SJSA1 (cell line): ENCODE measurements at regions not wholly inside any gene's neighbourhood (a gene's known extent, or its start where the extent isn't known, plus 50 kb on each side); places are given as distances from the start of the nearest gene placed in this dataset.
A peak's percentile ranks its signal among the peaks of the same experiment; 100 is the strongest.

ENCODE experiments used
- DNase-seq, 2 experiments: peaks; one replicate each; pipeline ENCODE4 v3.0.0-alpha.2; 2015 to 2020; ENCODE audit warnings: low spot score in 2 of 2, low read depth in 1 of 2
- H3K27ac ChIP-seq: fragments of 250-450 bp; sonication (Bioruptor Pico); 2 replicates; pipeline ENCODE4 v1.5.1; 2020; ENCODE audit warnings: mild to moderate bottlenecking, moderate library complexity
- H3K27me3 ChIP-seq: fragments of 250-450 bp; sonication (Bioruptor Pico); replicated peaks from 2 replicates; pipeline ENCODE4 v1.5.1; 2020; ENCODE audit warnings: mild to moderate bottlenecking, moderate library complexity
- H3K36me3 ChIP-seq: fragments of 250-450 bp; sonication (Bioruptor Pico); 2 replicates; pipeline ENCODE4 v1.5.1; 2020; ENCODE audit warnings: mild to moderate bottlenecking
- H3K4me1 ChIP-seq: fragments of 250-450 bp; sonication (Bioruptor Pico); replicated peaks from 2 replicates; pipeline ENCODE4 v1.6.1; 2021; ENCODE audit warnings: mild to moderate bottlenecking
- H3K4me3 ChIP-seq: fragments of 250-450 bp; sonication (Bioruptor Pico); 2 replicates; pipeline ENCODE4 v1.5.1; 2020; ENCODE audit warnings: mild to moderate bottlenecking
- H3K9me3 ChIP-seq: fragments of 250-450 bp; sonication (Bioruptor Pico); replicated peaks from 2 replicates; pipeline ENCODE4 v1.5.1; 2020; ENCODE audit warnings: mild to moderate bottlenecking

DNA sequence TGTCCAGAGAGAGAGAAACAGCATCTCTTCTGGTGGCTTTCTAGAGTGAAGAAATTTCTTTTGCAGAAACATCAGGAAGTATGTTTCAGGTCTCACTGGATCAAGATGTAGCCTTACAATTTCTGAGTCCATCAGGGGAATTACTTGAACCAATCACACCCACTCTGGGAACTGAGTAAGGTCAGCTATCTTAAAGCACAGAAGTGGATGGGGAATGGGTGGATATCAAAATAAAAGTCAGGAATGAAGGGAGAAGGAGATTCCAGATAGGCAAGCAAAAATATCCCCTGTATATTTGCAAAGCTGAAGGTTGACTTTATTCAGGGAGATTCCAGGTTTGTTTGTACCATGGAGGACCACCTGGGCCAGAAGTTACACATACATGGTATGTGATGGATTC, 188.0 kb downstream of the CYRIA start:
- DNase-seq: no peak
- Histone ChIP-seq H3K9me3 (no peaks in the 10 kb centered on the region), H3K27ac (no peak overlapping the region), H3K4me3 (no peak overlapping the region), H3K36me3 (no peaks in the 10 kb centered on the region), H3K27me3 (no peaks in the 10 kb centered on the region), H3K4me1 (no peaks in the 10 kb centered on the region)

DNA sequence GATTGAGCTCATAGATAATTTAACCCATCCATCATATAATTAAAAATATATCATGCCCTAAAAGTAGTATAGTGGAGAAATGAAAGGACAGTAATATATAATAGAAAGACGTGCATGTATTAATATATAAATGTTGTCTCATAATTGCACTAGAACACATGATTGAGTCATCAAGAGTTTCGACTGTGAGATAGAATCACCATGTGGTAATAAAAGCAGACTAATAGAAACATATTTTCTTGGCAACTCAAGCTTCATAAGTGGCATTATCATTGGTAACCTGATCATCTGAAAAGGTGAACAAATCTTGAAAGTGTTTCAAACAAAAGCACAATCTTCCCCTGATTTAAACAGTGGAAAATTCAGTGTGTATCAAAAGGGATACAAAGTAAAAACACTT, 188.8 kb downstream of the CYRIA start:
- no peaks in the 10 kb centered on the region for H3K9me3 ChIP-seq
- no peak overlapping the region for H3K4me3 ChIP-seq
- no peak for DNase-seq
- no peaks in the 10 kb centered on the region for H3K27me3 ChIP-seq
- H3K4me1 ChIP-seq: no peaks in the 10 kb centered on the region
- no peak overlapping the region for H3K27ac ChIP-seq
- H3K36me3 ChIP-seq: no peaks in the 10 kb centered on the region

- Histone ChIP-seq H3K27ac (no peak overlapping the region), H3K27me3 (no peaks in the 10 kb centered on the region), H3K9me3 (no peaks in the 10 kb centered on the region), H3K4me3 (no peak overlapping the region), H3K4me1 (no peaks in the 10 kb centered on the region), H3K36me3 (no peaks in the 10 kb centered on the region)
- DNase-seq: no peak
Observed at GRCh38 chr2:16475986-16476567, 189.6 kb downstream of the CYRIA start.

DNA sequence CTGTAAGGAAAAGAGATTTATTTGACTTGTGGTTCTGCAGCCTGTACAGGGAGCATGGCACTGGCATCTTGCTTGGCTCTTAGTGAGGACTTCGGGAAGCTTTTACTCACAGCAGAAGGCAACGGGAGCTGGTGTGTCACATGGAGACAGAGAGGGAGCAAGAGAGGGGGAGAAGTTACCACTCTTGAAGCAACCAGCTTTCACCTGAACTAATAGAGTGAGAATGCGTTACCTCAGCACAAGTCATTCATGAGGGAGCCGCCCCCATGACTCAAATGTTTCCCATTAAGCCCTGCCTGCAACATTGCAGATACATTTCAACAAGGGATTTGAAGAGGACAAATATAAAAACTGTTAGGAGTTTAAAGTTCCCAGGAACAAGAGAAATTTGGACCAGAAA, 190.0 kb downstream of the CYRIA start:
- no peak for DNase-seq

DNA sequence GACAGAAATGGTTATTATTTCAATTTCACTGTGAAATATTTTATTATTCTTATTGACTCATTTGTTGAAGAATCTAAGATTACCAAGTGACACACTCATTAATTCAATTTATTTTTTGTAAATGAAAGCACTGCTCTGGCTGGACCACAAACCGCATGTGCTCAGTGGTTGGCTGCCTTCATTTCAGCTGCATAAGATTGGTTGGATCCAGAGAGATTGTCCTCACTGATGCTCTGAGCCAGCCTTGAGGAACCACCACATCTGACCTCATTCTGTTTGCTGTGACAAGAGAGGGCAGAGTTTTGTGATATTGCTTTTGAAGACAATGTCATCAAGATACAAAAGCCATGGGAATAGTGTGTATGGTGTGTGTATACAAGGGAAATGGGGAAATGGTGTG, 192.1 kb downstream of the CYRIA start:
- H3K27me3 ChIP-seq: no peaks in the 10 kb centered on the region
- no peak overlapping the region for H3K4me3 ChIP-seq
- no peak overlapping the region for H3K27ac ChIP-seq
- H3K36me3 ChIP-seq: no peaks in the 10 kb centered on the region
- no peaks in the 10 kb centered on the region for H3K4me1 ChIP-seq
- DNase-seq: no peak
- H3K9me3 ChIP-seq: no peaks in the 10 kb centered on the region

More for the DNA sequence above, 190.0 kb downstream of the CYRIA start:
- Histone ChIP-seq H3K36me3 (no peaks in the 10 kb centered on the region), H3K27ac (no peak overlapping the region), H3K27me3 (no peaks in the 10 kb centered on the region), H3K4me1 (no peaks in the 10 kb centered on the region), H3K4me3 (no peak overlapping the region), H3K9me3 (no peaks in the 10 kb centered on the region)

- H3K9me3 ChIP-seq: no peaks in the 10 kb centered on the region
- no peaks in the 10 kb centered on the region for H3K36me3 ChIP-seq
- H3K27ac ChIP-seq: no peak overlapping the region
- peaks cover 11% of the 10 kb centered on the region for H3K4me1 ChIP-seq
- H3K4me3 ChIP-seq: no peak overlapping the region
- DNase-seq: no peak
- no peaks in the 10 kb centered on the region for H3K27me3 ChIP-seq
Observed at GRCh38 chr2:16470936-16471490, 194.6 kb downstream of the CYRIA start.

GRCh38 chr2:16466821-16467151, 198.8 kb downstream of the CYRIA start:
- Histone ChIP-seq H3K4me3 (no peak overlapping the region), H3K9me3 (no peaks in the 10 kb centered on the region), H3K27ac (no peak overlapping the region), H3K4me1 (peaks cover 16% of the 10 kb centered on the region), H3K36me3 (no peaks in the 10 kb centered on the region), H3K27me3 (no peaks in the 10 kb centered on the region)
- no peak for DNase-seq

DNA sequence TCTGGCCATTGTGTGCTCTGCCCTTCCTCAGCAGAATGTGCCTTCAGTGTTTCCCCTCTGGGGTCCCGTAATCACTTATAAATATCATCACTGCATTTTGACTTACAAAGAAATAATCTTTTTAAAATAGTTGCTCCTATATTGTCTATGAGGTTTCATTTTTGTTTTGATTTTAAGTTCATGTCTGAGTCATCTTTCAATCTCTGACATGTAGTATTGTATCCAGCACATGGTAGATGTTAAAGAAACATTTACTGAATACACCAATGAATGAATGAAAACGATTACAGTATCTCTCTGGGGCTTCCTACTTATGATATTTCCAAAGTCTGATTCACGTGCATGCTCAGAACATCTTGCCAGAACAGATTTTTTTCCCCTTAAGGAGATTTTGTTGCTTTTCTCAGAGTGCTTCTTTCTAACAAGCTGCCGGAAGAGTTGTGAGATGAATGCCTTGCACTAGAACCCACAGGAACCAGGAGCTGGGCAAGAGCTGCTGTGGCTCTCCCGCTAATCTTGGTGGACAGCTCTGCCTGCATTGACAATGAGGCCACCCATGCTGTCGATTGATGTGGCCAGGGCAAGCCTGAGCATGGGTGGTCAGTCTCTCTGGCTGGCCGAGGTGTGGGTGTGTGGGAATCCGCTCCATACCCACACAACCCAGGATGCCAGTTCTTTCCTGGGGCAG, 199.4 kb downstream of the CYRIA start:
- no peak overlapping the region for H3K4me3 ChIP-seq
- peaks cover 16% of the 10 kb centered on the region for H3K4me1 ChIP-seq
- DNase-seq: peak; percentile 71 to 78
- H3K36me3 ChIP-seq: no peaks in the 10 kb centered on the region
- no peaks in the 10 kb centered on the region for H3K27me3 ChIP-seq
- H3K9me3 ChIP-seq: no peaks in the 10 kb centered on the region
- H3K27ac ChIP-seq: peak overlapping the region; percentile 25

DNA sequence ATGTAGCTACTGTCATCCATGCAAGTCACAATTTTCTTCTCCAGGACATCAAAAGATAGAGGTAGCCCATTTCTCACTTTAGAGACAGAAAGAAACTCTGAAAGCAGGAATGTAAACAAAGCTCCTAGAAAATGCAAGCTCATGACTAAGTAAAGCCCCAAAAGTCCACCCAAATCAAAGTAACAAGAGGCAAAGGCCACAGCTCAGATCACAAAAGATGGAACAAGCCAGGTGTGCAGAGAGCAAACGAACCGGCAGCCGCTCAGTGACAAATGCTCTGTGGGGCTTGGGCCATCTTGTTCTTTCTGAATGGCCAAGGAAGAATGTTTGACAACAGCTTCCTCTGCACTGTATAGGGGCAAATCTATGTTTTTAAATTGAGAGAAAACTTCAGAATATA, 201.0 kb downstream of the CYRIA start:
- H3K4me3 ChIP-seq: no peak overlapping the region
- no peaks in the 10 kb centered on the region for H3K36me3 ChIP-seq
- no peak overlapping the region for H3K27ac ChIP-seq
- peaks cover 16% of the 10 kb centered on the region for H3K4me1 ChIP-seq
- no peaks in the 10 kb centered on the region for H3K9me3 ChIP-seq
- no peak for DNase-seq
- no peaks in the 10 kb centered on the region for H3K27me3 ChIP-seq

GRCh38 chr2:16462958-16463357, 202.7 kb downstream of the CYRIA start:
- Histone ChIP-seq H3K27me3 (no peaks in the 10 kb centered on the region), H3K4me3 (no peak overlapping the region), H3K36me3 (no peaks in the 10 kb centered on the region), H3K9me3 (no peaks in the 10 kb centered on the region), H3K27ac (no peak overlapping the region), H3K4me1 (peaks cover 16% of the 10 kb centered on the region)
- no peak for DNase-seq

GRCh38 chr2:16461672-16462071, 204.0 kb downstream of the CYRIA start:
- H3K4me1 ChIP-seq: peaks cover 9% of the 10 kb centered on the region
- no peak overlapping the region for H3K27ac ChIP-seq
- no peaks in the 10 kb centered on the region for H3K36me3 ChIP-seq
- DNase-seq: no peak
- no peaks in the 10 kb centered on the region for H3K9me3 ChIP-seq
- H3K4me3 ChIP-seq: no peak overlapping the region
- H3K27me3 ChIP-seq: no peaks in the 10 kb centered on the region

- Histone ChIP-seq H3K9me3 (no peaks in the 10 kb centered on the region), H3K4me1 (no peaks in the 10 kb centered on the region), H3K36me3 (no peaks in the 10 kb centered on the region), H3K27me3 (no peaks in the 10 kb centered on the region), H3K4me3 (no peak overlapping the region), H3K27ac (no peak overlapping the region)
- no peak for DNase-seq
Observed at GRCh38 chr2:16459606-16460005, 206.0 kb downstream of the CYRIA start.

GRCh38 chr2:16454621-16455020, 211.0 kb downstream of the CYRIA start:
- no peak overlapping the region for H3K4me3 ChIP-seq
- no peaks in the 10 kb centered on the region for H3K36me3 ChIP-seq
- no peaks in the 10 kb centered on the region for H3K27me3 ChIP-seq
- H3K27ac ChIP-seq: no peak overlapping the region
- H3K4me1 ChIP-seq: no peaks in the 10 kb centered on the region
- H3K9me3 ChIP-seq: no peaks in the 10 kb centered on the region
- DNase-seq: no peak

GRCh38 chr2:16452123-16452522, 213.5 kb downstream of the CYRIA start:
- Histone ChIP-seq H3K4me3 (no peak overlapping the region), H3K27me3 (no peaks in the 10 kb centered on the region), H3K4me1 (no peaks in the 10 kb centered on the region), H3K9me3 (no peaks in the 10 kb centered on the region), H3K36me3 (no peaks in the 10 kb centered on the region), H3K27ac (no peak overlapping the region)
- no peak for DNase-seq

DNA sequence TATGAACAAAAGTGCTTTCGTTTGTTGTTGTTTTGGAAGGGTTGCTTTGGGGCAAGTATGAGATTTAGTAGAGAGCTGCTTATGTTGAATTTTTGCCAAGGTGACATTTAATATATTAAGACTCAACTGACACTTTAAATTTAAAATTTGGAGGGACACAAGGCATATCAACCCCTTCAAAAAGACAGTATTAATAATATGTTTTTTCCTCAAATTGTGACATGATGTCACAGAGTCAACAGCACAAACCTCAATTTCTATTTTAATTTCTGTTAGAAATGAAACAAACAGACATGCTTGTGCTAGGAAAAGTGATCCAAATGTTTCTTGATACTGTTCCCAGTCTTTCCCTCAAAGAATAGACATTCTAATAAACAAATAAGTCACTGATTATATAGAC, 218.9 kb downstream of the CYRIA start:
- no peaks in the 10 kb centered on the region for H3K27me3 ChIP-seq
- H3K36me3 ChIP-seq: no peaks in the 10 kb centered on the region
- no peak for DNase-seq
- no peak overlapping the region for H3K27ac ChIP-seq
- no peaks in the 10 kb centered on the region for H3K9me3 ChIP-seq
- H3K4me1 ChIP-seq: no peaks in the 10 kb centered on the region
- H3K4me3 ChIP-seq: no peak overlapping the region
